ENCODE measurements at regions not wholly inside any gene's neighbourhood (a gene's known extent, or its start where the extent isn't known, plus 50 kb on each side); places are given as distances from the start of the nearest gene placed in this dataset.

DNA sequence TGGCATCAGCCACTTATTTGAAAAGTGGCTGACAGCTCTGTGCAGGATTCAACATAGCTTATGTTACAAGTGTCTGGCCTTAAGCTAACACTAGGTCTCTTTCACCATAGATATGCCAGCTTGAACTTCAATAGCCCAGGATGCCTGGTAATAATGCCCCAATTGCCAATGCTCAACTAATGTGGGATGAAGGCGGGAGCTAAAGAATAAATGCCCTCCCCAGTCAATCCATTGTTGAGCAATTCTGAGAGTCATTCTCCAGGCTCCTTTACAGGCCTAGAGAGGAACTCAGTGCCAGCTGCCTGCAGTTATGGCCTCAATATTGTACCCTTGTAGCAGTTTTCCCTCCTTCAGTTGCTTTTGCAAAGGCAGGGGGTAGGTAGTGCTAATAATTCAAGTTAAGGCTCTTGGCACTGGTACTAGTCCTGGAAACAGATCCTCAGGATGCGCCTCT, 460.2 kb downstream of the GABRG1 start:
- no peak for TF ChIP-seq CTCF (IDR thresholded peaks at IDR 0.05)
- TF ChIP-seq POLR2A (IDR thresholded peaks at IDR 0.05), result no peak
